Activated T-cell treated with anti-CD3 and anti-CD28 coated beads for 48 hours (primary cell): ENCODE measurements at regions not wholly inside any gene's neighbourhood (a gene's known extent, or its start where the extent isn't known, plus 50 kb on each side); places are given as distances from the start of the nearest gene placed in this dataset.

Source experiments
- DNase-seq: peaks from one replicate; pipeline ENCODE4 v3.0.0-alpha.2; 2020; ENCODE audit warnings: low read depth

- DNase-seq = no peak
Measured at GRCh38 chr4:57172065-57172464, 61.9 kb upstream of the IGFBP7 start.

GRCh38 chr4:57168982-57169381 is 58.8 kb upstream of the IGFBP7 start:
- no peak for DNase-seq

- DNase-seq = peak; percentile 71
Measured at GRCh38 chr4:57163530-57164459, 53.6 kb upstream of the IGFBP7 start.

- DNase-seq = no peak
Measured at GRCh38 chr4:57162499-57163019, 52.4 kb upstream of the IGFBP7 start.
